GM23338 (cell line): ENCODE measurements at regions not wholly inside any gene's neighbourhood (a gene's known extent, or its start where the extent isn't known, plus 50 kb on each side); places are given as distances from the start of the nearest gene placed in this dataset.

Experiments
- ATAC-seq: fragments of 200-7000 bp; cut with Tn5 transposase; 3 replicates; pipeline ENCODE4 v1.9.1; 2020
- DNase-seq: peaks from one replicate; pipeline ENCODE4 v3.0.0-alpha.2; 2015; ENCODE audit warnings: low spot score
- H2AFZ ChIP-seq: fragments of 200-600 bp; sonication (generic); 2 replicates; pipeline ENCODE4 v1.8.0; 2016; ENCODE audit warnings: antibody characterized with exemption, mild to moderate bottlenecking, moderate library complexity
- H3F3A ChIP-seq: fragments of 200-600 bp; sonication (generic); replicated peaks from 2 replicates; pipeline ENCODE4 v1.8.0; 2017; ENCODE audit warnings: antibody characterized with exemption, mixed run types, low read depth
- H3K27ac ChIP-seq: fragments of 200-600 bp; sonication (generic); 2 replicates; pipeline ENCODE4 v1.6.1; 2016; ENCODE audit warnings: low read depth
- H3K27me3 ChIP-seq: fragments of 200-600 bp; sonication (generic); 2 replicates; pipeline ENCODE4 v1.8.0; 2016; ENCODE audit warnings: mild to moderate bottlenecking, mixed run types, moderate library complexity; ENCODE audit not compliant: insufficient read depth
- H3K36me3 ChIP-seq: fragments of 200-600 bp; sonication (generic); 2 replicates; pipeline ENCODE4 v1.8.0; 2016; ENCODE audit warnings: mild to moderate bottlenecking; ENCODE audit not compliant: insufficient read depth
- H3K4me1 ChIP-seq: fragments of 200-600 bp; sonication (generic); 2 replicates; pipeline ENCODE4 v1.8.0; 2016; ENCODE audit warnings: mild to moderate bottlenecking, moderate library complexity; ENCODE audit not compliant: insufficient read depth
- H3K4me2 ChIP-seq: fragments of 200-600 bp; sonication (generic); 2 replicates; pipeline ENCODE4 v1.7.1; 2017; ENCODE audit warnings: mixed run types
- H3K4me3 ChIP-seq: fragments of 200-600 bp; sonication (generic); 2 replicates; pipeline ENCODE4 v1.6.1; 2016; ENCODE audit warnings: mixed run types
- H3K79me2 ChIP-seq: fragments of 200-600 bp; sonication (generic); replicated peaks from 2 replicates; pipeline ENCODE4 v1.8.0; 2017; ENCODE audit warnings: mild to moderate bottlenecking; ENCODE audit not compliant: insufficient read depth
- H3K9me2 ChIP-seq: fragments of 200-600 bp; sonication (generic); 2 replicates; pipeline ENCODE4 v1.8.0; 2017; ENCODE audit not compliant: insufficient read depth
- H4K20me1 ChIP-seq: fragments of 200-600 bp; sonication (generic); replicated peaks from 2 replicates; pipeline ENCODE4 v1.8.0; 2017; ENCODE audit warnings: mild to moderate bottlenecking; ENCODE audit not compliant: insufficient read depth
- H3K27ac Mint-ChIP-seq: 2 replicates; pipeline ENCODE4 v1.8.0; 2020; ENCODE audit warnings: inconsistent platforms, mild to moderate bottlenecking, moderate library complexity, mixed read lengths
- H3K27me3 Mint-ChIP-seq: 3 replicates; pipeline ENCODE4 v1.8.0; 2022; ENCODE audit warnings: low read depth, mild to moderate bottlenecking, moderate library complexity, mixed read lengths, inconsistent platforms; ENCODE audit not compliant: insufficient read depth, poor library complexity
- H3K36me3 Mint-ChIP-seq: 3 replicates; pipeline ENCODE4 v1.8.0; 2021; ENCODE audit warnings: low read depth, mild to moderate bottlenecking, inconsistent platforms, moderate library complexity, mixed read lengths
- H3K4me1 Mint-ChIP-seq: 3 replicates; pipeline ENCODE4 v1.8.0; 2020; ENCODE audit warnings: mild to moderate bottlenecking, inconsistent platforms, mixed read lengths
- H3K4me3 Mint-ChIP-seq: 3 replicates; pipeline ENCODE4 v1.8.0; 2021; ENCODE audit warnings: moderate library complexity, mild to moderate bottlenecking, inconsistent platforms, mixed read lengths
- H3K9me3 Mint-ChIP-seq: 3 replicates; pipeline ENCODE4 v1.8.0; 2020; ENCODE audit warnings: moderate library complexity, mild to moderate bottlenecking, inconsistent platforms, mixed read lengths
- ZNF331 ChIP-seq: fragments of 250-450 bp; sonication (Bioruptor Pico); IDR thresholded peaks from 2 replicates; pipeline ENCODE4 v1.5.0; 2020; ENCODE audit warnings: low read depth, mild to moderate bottlenecking, moderate library complexity
- ZNF462 ChIP-seq: fragments of 250-450 bp; sonication (Bioruptor Pico); IDR thresholded peaks from 2 replicates; pipeline ENCODE4 v1.5.0; 2020; ENCODE audit warnings: mild to moderate bottlenecking, moderate library complexity
- TF ChIP-seq, protein P1 (sequence below): IDR thresholded peaks from 2 replicates; pipeline ENCODE4 v1.6.1; 2016; ENCODE audit warnings: antibody characterized with exemption

GRCh38 chr4:31366041-31366440 lies 645.9 kb downstream of the PCDH7 start:
- H4K20me1 ChIP-seq = no peaks in the 10 kb centered on the region

More at GRCh38 chr4:31366041-31366440, 645.9 kb downstream of the PCDH7 start:
- no peaks in the 10 kb centered on the region for H3K27me3 ChIP-seq
- H3K4me3 ChIP-seq = no peak overlapping the region
- no peak overlapping the region for H3K27ac ChIP-seq
- no peaks in the 10 kb centered on the region for H3K36me3 ChIP-seq
- ATAC-seq (no peak), DNase-seq (no peak)
- H3K9me2 ChIP-seq = no peaks in the 10 kb centered on the region; the same call in 1 of the 2 replicates
- no peak overlapping the region for H3K4me2 ChIP-seq
- H3K27me3 Mint-ChIP-seq = peaks cover 1% of the 10 kb centered on the region
- no peaks in the 10 kb centered on the region for H3K9me3 Mint-ChIP-seq
- no peak overlapping the region for H3K4me3 Mint-ChIP-seq
- H3K4me1 ChIP-seq = no peaks in the 10 kb centered on the region
- no peaks in the 10 kb centered on the region for H3F3A ChIP-seq
- no peaks in the 10 kb centered on the region for H3K79me2 ChIP-seq
- no peaks in the 10 kb centered on the region for H3K4me1 Mint-ChIP-seq
- no peaks in the 10 kb centered on the region for H3K36me3 Mint-ChIP-seq
- no peak for TF ChIP-seq ZNF331 (CRISPR knock-in tag)
- no peak for TF ChIP-seq ZNF462 (CRISPR knock-in tag)
- TF ChIP-seq, protein P1, sequence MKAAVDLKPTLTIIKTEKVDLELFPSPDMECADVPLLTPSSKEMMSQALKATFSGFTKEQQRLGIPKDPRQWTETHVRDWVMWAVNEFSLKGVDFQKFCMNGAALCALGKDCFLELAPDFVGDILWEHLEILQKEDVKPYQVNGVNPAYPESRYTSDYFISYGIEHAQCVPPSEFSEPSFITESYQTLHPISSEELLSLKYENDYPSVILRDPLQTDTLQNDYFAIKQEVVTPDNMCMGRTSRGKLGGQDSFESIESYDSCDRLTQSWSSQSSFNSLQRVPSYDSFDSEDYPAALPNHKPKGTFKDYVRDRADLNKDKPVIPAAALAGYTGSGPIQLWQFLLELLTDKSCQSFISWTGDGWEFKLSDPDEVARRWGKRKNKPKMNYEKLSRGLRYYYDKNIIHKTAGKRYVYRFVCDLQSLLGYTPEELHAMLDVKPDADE = no peak
- no peak overlapping the region for H3K27ac Mint-ChIP-seq
- no peak overlapping the region for H2AFZ ChIP-seq
